ENCODE measurements at regions not wholly inside any gene's neighbourhood (a gene's known extent, or its start where the extent isn't known, plus 50 kb on each side); places are given as distances from the start of the nearest gene placed in this dataset.

DNA sequence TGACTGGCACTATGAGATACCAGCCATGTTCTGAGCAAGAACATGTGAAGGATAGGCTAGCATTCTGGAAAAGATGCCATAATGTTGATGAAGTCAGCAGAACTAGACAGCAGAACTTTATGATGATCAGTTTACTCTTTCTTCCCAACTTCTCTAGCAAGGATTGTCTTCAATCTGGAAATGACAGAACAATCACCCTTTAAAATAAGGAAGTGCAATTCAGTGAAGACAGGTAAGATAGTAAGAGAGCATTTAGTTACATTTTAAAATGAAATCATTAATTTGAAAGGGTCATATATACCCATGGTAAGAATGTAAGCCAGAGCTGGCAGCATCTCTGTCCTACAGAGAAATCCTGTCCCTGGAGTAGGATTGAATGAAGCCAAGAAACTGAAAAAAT is 66.0 kb upstream of the C12orf71 start:
- intact Hi-C loops (cut with DNase I): no loop called here
- Histone ChIP-seq H3K4me1 (replicated peaks) (no peaks in the 10 kb centered on the region), H3K36me3 (no peaks in the 10 kb centered on the region), H3K9me3 (no peaks in the 10 kb centered on the region), H3K27ac (no peak overlapping the region), H3K27me3 (replicated peaks; ENCODE audit: insufficient read depth) (no peaks in the 10 kb centered on the region), H3K4me3 (no peak overlapping the region)
- no peak for TF ChIP-seq POLR2AphosphoS5 (IDR thresholded peaks at IDR 0.05)
- no peak for TF ChIP-seq POLR2A (IDR thresholded peaks at IDR 0.05)
- TF ChIP-seq, protein P1, sequence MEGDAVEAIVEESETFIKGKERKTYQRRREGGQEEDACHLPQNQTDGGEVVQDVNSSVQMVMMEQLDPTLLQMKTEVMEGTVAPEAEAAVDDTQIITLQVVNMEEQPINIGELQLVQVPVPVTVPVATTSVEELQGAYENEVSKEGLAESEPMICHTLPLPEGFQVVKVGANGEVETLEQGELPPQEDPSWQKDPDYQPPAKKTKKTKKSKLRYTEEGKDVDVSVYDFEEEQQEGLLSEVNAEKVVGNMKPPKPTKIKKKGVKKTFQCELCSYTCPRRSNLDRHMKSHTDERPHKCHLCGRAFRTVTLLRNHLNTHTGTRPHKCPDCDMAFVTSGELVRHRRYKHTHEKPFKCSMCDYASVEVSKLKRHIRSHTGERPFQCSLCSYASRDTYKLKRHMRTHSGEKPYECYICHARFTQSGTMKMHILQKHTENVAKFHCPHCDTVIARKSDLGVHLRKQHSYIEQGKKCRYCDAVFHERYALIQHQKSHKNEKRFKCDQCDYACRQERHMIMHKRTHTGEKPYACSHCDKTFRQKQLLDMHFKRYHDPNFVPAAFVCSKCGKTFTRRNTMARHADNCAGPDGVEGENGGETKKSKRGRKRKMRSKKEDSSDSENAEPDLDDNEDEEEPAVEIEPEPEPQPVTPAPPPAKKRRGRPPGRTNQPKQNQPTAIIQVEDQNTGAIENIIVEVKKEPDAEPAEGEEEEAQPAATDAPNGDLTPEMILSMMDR (IDR thresholded peaks at IDR 0.05): no peak
- no peak for DNase-seq (ENCODE audit: low spot score)

DNA sequence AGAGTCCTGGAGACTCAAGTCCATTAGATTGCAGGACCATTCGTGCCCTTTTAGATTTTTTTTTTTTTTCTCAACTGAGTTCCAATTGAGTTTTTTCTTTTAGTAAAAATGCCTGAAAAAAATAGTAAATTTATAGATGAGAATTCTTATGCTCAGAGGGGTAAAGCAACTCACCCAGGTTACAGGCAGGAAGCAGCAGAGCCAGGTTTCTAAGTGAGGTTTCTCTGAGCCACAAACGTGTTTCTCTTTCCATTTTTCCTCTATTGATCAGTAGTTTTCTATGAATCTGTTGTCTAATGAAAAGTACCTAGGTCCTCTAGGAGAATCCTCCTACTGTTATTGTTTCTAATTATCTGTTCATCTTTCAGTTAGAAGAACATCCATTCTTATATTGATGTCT is 66.4 kb upstream of the C12orf71 start:
- DNase-seq (ENCODE audit: low spot score): no peak
- Histone ChIP-seq H3K27me3 (replicated peaks; ENCODE audit: insufficient read depth) (no peaks in the 10 kb centered on the region), H3K4me1 (replicated peaks) (no peaks in the 10 kb centered on the region), H3K27ac (no peak overlapping the region), H3K9me3 (no peaks in the 10 kb centered on the region), H3K36me3 (no peaks in the 10 kb centered on the region), H3K4me3 (no peak overlapping the region)
- intact Hi-C loops (cut with DNase I): no loop called here
- 59% methylated on average over 2 of the region's 2 CpGs for WGBS
- TF ChIP-seq POLR2A (IDR thresholded peaks at IDR 0.05) (no peak), POLR2AphosphoS5 (IDR thresholded peaks at IDR 0.05) (no peak)
- TF ChIP-seq, protein P1 (IDR thresholded peaks at IDR 0.05): no peak

DNA sequence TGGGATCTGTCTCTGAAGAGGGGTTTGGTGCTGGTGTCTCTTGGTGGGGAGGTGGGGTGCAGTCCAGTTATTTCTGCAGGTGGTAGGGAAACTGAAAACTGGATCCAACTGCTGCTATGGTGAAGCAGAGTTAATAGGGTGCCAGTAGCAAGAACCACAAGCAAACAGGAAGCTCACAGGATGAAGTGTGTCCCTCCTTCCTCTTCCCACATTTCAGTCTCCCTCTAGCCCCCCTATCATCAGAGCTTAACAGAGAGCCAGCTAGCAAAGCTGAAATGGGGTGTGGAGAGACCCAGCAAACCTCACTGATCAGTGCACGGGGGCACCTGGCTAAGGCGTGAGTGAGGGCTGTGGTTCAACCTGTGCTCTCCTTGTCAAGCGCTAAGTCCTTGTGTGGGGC is 69.1 kb upstream of the C12orf71 start:
- Histone ChIP-seq H3K4me3 (no peak overlapping the region), H3K36me3 (no peaks in the 10 kb centered on the region), H3K27me3 (replicated peaks; ENCODE audit: insufficient read depth) (no peaks in the 10 kb centered on the region), H3K27ac (no peak overlapping the region), H3K4me1 (replicated peaks) (no peaks in the 10 kb centered on the region), H3K9me3 (no peaks in the 10 kb centered on the region)
- intact Hi-C loops (cut with DNase I): no loop called here
- TF ChIP-seq POLR2AphosphoS5 (IDR thresholded peaks at IDR 0.05) (no peak), POLR2A (IDR thresholded peaks at IDR 0.05) (no peak)
- TF ChIP-seq, protein P1 (IDR thresholded peaks at IDR 0.05): no peak
- DNase-seq (ENCODE audit: low spot score): no peak
- WGBS: 88% methylated on average over 3 of the region's 3 CpGs

DNA sequence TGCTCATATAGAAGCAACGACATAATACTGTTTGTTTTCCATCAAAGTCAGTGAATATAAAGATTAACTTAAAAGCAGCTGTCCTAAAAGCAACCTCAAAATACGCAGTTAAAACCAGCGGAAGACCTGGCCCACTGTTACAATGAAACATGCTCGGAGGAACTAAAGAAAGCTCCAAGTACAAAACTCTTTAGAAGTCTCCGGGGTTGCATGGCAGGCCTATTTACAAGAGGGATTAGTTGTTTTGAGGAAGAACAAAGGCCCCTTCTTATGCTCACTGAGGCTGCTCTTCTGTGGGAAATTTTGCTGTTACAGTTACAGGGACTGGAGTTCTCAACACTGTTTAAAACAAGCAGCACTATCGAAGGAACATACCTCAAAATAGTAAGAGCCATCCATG is 75.9 kb upstream of the C12orf71 start:
- TF ChIP-seq POLR2A (IDR thresholded peaks at IDR 0.05) (no peak), POLR2AphosphoS5 (IDR thresholded peaks at IDR 0.05) (no peak)
- TF ChIP-seq, protein P1 (IDR thresholded peaks at IDR 0.05): no peak
- H3K36me3 ChIP-seq: no peaks in the 10 kb centered on the region
- 51% methylated on average over 6 of the region's 6 CpGs for WGBS
- intact Hi-C loops (cut with DNase I): no loop called here
- H3K4me1 ChIP-seq (replicated peaks): no peaks in the 10 kb centered on the region
- H3K4me3 ChIP-seq: no peak overlapping the region
- no peak for DNase-seq (ENCODE audit: low spot score)
- H3K9me3 ChIP-seq: no peaks in the 10 kb centered on the region
- H3K27me3 ChIP-seq (replicated peaks; ENCODE audit: insufficient read depth): no peaks in the 10 kb centered on the region
- H3K27ac ChIP-seq: no peak overlapping the region

DNA sequence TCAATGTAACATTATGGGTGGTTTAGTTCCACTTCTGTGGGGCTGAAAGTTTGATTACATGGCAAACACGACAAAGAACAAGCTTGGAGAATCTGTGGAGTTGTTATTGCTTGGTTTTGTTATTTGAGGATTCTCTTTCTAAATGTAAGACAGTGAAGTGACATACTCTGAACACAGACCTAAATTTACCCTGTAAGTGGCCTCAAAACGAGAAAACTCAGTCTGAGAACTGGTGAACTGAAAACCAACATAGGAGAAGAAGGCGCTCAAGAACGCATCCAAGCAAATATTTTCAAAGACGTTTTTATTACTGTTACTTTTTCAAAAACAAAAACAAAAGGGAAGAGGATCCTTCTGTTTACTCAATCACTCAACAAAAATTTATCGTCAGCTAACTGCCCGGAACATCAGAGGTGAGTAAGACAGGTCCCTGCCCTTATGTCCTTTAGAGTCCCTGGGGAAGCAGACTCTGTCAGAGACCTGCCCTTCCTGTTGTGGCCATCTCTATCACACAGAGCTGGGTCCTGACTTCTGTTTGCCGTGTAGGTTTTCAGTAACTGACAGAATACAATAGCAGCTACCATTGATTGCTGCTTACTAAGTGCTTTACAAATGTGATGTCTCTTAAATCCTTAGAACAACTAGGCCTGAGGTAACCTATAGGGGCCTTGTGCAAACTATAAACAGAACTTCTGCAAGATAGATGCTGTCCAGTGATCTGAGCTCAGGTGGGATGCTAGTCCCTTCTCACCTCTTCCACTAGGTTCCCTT is 79.3 kb upstream of the C12orf71 start:
- Histone ChIP-seq H3K27me3 (replicated peaks; ENCODE audit: insufficient read depth) (no peaks in the 10 kb centered on the region), H3K27ac (no peak overlapping the region), H3K9me3 (no peaks in the 10 kb centered on the region), H3K4me1 (replicated peaks) (no peaks in the 10 kb centered on the region), H3K4me3 (no peak overlapping the region), H3K36me3 (no peaks in the 10 kb centered on the region)
- no peak for DNase-seq (ENCODE audit: low spot score)
- WGBS: 61% methylated on average over 8 of the region's 8 CpGs
- TF ChIP-seq, protein P1 (IDR thresholded peaks at IDR 0.05): no peak
- no peak for TF ChIP-seq POLR2A (IDR thresholded peaks at IDR 0.05)
- no peak for TF ChIP-seq POLR2AphosphoS5 (IDR thresholded peaks at IDR 0.05)
- intact Hi-C loops (cut with DNase I): no loop called here

All from prostate gland (tissue), 2 donors.